Umbilical cord (tissue), 1 donor: ENCODE measurements at regions not wholly inside any gene's neighbourhood (a gene's known extent, or its start where the extent isn't known, plus 50 kb on each side); places are given as distances from the start of the nearest gene placed in this dataset.
"Not testable (repeated sequence)": the region's sequence is repeated elsewhere in the genome, so short reads cannot be mapped to it uniquely, and the experiment has no call there.

Experiments
- DNase-seq: peaks from one replicate; pipeline ENCODE4 v3.0.0-alpha.2; 2015; ENCODE audit warnings: low spot score

DNA sequence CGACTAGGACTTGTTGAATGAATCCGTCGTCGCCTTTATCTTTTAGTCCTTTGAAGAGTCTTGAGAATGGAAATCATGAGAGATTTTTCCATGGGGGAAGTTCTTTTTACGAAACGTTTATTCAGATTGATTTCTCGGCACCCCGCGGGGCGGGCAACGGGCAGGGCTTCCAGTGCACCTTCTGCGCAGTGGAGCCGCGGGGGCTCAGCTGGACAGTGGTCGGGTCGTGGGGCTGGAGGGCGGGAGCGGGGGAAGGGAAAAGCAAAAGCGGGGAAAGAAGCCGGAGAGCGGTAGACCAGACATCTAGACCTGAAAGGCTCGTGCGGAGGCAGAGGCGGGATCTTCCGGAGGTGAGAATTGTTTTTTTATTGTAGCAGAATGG is 103.0 kb downstream of the NBPF11 start:
- DNase-seq = not testable (repeated sequence)

DNA sequence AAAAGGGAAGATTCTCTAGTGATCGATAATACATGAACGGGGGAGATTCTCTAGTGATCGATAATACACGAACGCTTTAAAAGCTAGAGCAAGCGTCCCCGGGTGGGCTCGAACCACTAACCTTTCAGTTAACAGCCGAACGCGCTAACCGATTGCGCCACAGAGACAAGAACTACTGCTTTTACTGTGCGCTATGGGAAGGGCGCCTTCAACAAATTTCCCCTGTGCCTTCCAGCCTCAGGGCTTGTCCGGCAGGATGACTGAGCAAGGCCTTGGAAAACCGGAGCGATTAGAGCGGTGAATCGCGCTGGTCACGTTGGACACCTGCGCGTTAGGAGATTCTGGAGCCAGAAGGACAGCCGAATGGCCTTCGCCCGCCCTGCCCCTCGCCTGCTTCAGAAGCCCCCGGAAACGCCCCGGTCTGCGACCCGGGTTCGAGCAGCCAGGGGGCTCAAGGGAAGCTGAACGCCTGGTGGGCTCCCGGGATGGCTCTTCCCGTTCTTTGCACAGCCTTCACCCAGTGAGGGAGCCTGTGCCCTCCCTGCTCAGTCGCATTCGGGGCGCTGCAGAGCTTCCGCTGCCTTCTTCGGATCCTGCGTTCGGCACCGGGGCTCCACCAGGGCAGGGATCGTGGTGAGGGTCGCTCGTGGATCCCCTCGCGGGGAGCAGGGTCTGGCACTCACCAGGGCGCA is 103.5 kb downstream of the NBPF11 start:
- peak; percentile 3 for DNase-seq

DNA sequence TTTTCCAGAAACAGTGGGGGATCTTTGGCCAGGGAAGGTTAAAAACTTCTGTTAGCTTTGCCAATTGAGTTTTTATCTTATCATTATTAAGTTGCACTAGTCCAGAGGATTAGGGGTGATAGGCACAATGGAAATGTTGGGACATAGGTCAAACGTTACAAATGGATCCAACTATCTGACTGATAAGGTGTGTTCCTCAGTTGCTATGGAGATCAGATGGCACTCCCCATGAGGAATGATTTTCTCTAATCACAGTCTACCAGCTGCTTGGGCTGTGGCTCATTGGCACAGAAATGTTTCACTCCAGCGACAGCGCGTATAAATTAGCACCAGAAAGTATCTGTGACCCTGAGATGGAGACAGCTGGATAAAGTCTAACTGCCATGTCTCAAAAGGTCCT is 106.2 kb downstream of the NBPF11 start:
- DNase-seq = not testable (repeated sequence)

DNA sequence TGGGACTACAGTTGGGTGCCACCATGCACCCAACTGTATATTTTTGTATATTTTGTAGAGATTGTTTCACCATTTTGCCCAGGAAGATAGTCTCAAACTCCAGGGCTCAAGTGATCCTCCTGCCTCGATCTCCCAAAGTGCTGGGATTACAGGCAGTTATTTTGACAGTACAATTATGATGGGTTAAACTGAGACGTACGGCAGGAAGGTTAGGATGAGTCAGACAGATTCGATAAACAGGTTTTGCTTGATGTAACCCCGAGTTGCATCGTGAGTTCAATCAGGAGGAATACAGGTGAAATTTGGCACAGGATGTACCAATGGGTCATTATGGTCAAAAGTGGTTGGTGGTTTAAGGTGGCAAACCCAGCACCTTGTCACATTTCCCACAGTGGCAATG is 107.6 kb downstream of the NBPF11 start:
- not testable (repeated sequence) for DNase-seq
